ENCODE measurements at regions not wholly inside any gene's neighbourhood (a gene's known extent, or its start where the extent isn't known, plus 50 kb on each side); places are given as distances from the start of the nearest gene placed in this dataset.

DNA sequence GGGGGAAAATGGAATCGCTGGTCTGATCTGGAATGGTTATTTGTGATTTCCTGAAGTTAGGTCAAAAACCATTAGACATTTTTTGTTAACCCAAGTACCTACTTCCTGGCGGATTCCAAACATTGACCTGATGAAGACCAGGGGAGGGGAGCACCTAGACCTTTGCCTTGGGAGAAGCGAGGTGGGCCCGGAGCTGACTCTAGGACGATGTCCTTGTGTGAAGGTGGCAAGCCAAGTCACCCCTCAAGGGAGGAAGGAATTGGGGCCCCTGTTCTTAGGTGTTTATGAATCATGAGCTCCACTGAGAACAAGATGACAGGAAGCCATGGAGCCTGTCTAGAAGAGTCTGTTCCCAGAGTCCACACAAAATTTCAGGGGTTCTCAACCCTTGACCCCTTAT, 204.9 kb upstream of the FOXF1 start:
- TF ChIP-seq, protein P1, sequence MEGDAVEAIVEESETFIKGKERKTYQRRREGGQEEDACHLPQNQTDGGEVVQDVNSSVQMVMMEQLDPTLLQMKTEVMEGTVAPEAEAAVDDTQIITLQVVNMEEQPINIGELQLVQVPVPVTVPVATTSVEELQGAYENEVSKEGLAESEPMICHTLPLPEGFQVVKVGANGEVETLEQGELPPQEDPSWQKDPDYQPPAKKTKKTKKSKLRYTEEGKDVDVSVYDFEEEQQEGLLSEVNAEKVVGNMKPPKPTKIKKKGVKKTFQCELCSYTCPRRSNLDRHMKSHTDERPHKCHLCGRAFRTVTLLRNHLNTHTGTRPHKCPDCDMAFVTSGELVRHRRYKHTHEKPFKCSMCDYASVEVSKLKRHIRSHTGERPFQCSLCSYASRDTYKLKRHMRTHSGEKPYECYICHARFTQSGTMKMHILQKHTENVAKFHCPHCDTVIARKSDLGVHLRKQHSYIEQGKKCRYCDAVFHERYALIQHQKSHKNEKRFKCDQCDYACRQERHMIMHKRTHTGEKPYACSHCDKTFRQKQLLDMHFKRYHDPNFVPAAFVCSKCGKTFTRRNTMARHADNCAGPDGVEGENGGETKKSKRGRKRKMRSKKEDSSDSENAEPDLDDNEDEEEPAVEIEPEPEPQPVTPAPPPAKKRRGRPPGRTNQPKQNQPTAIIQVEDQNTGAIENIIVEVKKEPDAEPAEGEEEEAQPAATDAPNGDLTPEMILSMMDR (IDR thresholded peaks at IDR 0.05) = no peak
- TF ChIP-seq POLR2A (IDR thresholded peaks at IDR 0.05) = no peak
